HG03342 (cell line): ENCODE measurements at regions not wholly inside any gene's neighbourhood (a gene's known extent, or its start where the extent isn't known, plus 50 kb on each side); places are given as distances from the start of the nearest gene placed in this dataset.

ENCODE experiments used
- ATAC-seq: cut with Tn5 transposase; IDR thresholded peaks from one replicate; pipeline ENCODE4 v1.9.1; 2021; ENCODE audit warnings: mild to moderate bottlenecking, moderate library complexity; ENCODE audit not compliant: unreplicated experiment

- ATAC-seq = no peak
Observed at GRCh38 chr20:16220826-16221225, 352.4 kb downstream of the KIF16B start.

- no peak for ATAC-seq
Observed at GRCh38 chr20:16219182-16219581, 354.1 kb downstream of the KIF16B start.

- ATAC-seq = no peak
Observed at GRCh38 chr20:16216914-16217230, 356.4 kb downstream of the KIF16B start.

- no peak for ATAC-seq
Observed at GRCh38 chr20:16216227-16216913, 356.9 kb downstream of the KIF16B start.

- ATAC-seq = no peak
Observed at GRCh38 chr20:16215041-16215440, 358.2 kb downstream of the KIF16B start.

- no peak for ATAC-seq
Observed at GRCh38 chr20:16212790-16213189, 360.5 kb downstream of the KIF16B start.

GRCh38 chr20:16209951-16210361 is 363.3 kb downstream of the KIF16B start:
- ATAC-seq = no peak

GRCh38 chr20:16209357-16209756 is 363.9 kb downstream of the KIF16B start:
- ATAC-seq = no peak

- no peak for ATAC-seq
Observed at GRCh38 chr20:16208443-16208842, 364.8 kb downstream of the KIF16B start.

- no peak for ATAC-seq
Observed at GRCh38 chr20:16206817-16207216, 366.4 kb downstream of the KIF16B start.

GRCh38 chr20:16205507-16205906 is 367.7 kb downstream of the KIF16B start:
- no peak for ATAC-seq

GRCh38 chr20:16203096-16203495 is 370.2 kb downstream of the KIF16B start:
- ATAC-seq = no peak

- no peak for ATAC-seq
Observed at GRCh38 chr20:16201191-16201590, 372.1 kb downstream of the KIF16B start.

- ATAC-seq = no peak
Observed at GRCh38 chr20:16197696-16198095, 375.6 kb downstream of the KIF16B start.

GRCh38 chr20:16195671-16196070 is 377.6 kb downstream of the KIF16B start:
- no peak for ATAC-seq

- no peak for ATAC-seq
Observed at GRCh38 chr20:16194617-16195360, 378.5 kb downstream of the KIF16B start.

- no peak for ATAC-seq
Observed at GRCh38 chr20:16191496-16191895, 381.8 kb downstream of the KIF16B start.

GRCh38 chr20:16189371-16189770 is 383.9 kb downstream of the KIF16B start:
- ATAC-seq = no peak

GRCh38 chr20:16187956-16188616 is 385.2 kb downstream of the KIF16B start:
- no peak for ATAC-seq

GRCh38 chr20:16179919-16180318 is 393.3 kb downstream of the KIF16B start:
- no peak for ATAC-seq

GRCh38 chr20:16179371-16179770 is 393.9 kb downstream of the KIF16B start:
- no peak for ATAC-seq

GRCh38 chr20:16178546-16179135 is 394.6 kb downstream of the KIF16B start:
- no peak for ATAC-seq
